ENCODE measurements at regions not wholly inside any gene's neighbourhood (a gene's known extent, or its start where the extent isn't known, plus 50 kb on each side); places are given as distances from the start of the nearest gene placed in this dataset.

DNA sequence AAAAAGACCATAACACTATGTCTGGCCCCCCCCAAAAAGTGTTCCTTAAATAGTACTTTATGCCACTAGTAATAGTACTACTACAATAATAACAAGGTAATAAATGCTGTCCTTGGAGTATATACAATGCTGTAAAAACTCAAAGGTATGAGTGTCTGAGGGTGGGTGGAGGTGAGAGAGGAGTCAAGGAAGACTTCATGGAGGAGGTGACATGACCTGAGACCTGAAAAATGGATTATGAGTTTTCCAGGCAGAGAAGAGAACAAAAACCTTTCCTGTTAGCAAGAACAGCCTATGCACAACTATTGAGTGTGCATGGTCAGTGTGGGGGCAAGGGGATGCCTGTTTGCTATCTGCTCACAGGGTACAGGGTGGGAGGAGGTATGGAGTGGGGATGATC is 290.2 kb upstream of the USP24 start:
- TF ChIP-seq U2AF2 (IDR thresholded peaks at IDR 0.05; ENCODE audit: low read depth, low read length) (no peak), SAP130 (CRISPR knock-in tag; IDR thresholded peaks at IDR 0.05; ENCODE audit: low read depth) (no peak), POLR2A (IDR thresholded peaks at IDR 0.05; ENCODE audit: insufficient read depth in 1 of 2, low read depth in 2 of 2, low read length in 2 of 2) (no peak), RAD51 (IDR thresholded peaks at IDR 0.05; ENCODE audit: borderline replicate concordance) (no peak), POLR2AphosphoS5 (IDR thresholded peaks at IDR 0.05; ENCODE audit: low read depth, low read length) (no peak), KLF13 (CRISPR knock-in tag; IDR thresholded peaks at IDR 0.05) (no peak)
- TF ChIP-seq, protein P1, sequence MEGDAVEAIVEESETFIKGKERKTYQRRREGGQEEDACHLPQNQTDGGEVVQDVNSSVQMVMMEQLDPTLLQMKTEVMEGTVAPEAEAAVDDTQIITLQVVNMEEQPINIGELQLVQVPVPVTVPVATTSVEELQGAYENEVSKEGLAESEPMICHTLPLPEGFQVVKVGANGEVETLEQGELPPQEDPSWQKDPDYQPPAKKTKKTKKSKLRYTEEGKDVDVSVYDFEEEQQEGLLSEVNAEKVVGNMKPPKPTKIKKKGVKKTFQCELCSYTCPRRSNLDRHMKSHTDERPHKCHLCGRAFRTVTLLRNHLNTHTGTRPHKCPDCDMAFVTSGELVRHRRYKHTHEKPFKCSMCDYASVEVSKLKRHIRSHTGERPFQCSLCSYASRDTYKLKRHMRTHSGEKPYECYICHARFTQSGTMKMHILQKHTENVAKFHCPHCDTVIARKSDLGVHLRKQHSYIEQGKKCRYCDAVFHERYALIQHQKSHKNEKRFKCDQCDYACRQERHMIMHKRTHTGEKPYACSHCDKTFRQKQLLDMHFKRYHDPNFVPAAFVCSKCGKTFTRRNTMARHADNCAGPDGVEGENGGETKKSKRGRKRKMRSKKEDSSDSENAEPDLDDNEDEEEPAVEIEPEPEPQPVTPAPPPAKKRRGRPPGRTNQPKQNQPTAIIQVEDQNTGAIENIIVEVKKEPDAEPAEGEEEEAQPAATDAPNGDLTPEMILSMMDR (CRISPR knock-in tag; IDR thresholded peaks at IDR 0.05) = no peak
